ENCODE measurements at regions not wholly inside any gene's neighbourhood (a gene's known extent, or its start where the extent isn't known, plus 50 kb on each side); places are given as distances from the start of the nearest gene placed in this dataset.

GRCh38 chr5:4628645-4629385 is 511.3 kb upstream of the ADAMTS16 start:
- TF ChIP-seq CTCF (IDR thresholded peaks at IDR 0.05) (no peak), POLR2A (IDR thresholded peaks at IDR 0.05) (no peak)
